Astrocyte of the cerebellum (primary cell): ENCODE measurements at regions not wholly inside any gene's neighbourhood (a gene's known extent, or its start where the extent isn't known, plus 50 kb on each side); places are given as distances from the start of the nearest gene placed in this dataset.

Experiments
- DNase-seq: peaks from one replicate; pipeline ENCODE4 v3.0.0-alpha.2; 2011; ENCODE audit warnings: low read depth
- H3K4me3 ChIP-seq: 2 replicates; pipeline ENCODE4 v1.5.1; 2011; ENCODE audit warnings: mild to moderate bottlenecking, low read depth, low read length, moderate library complexity
- CTCF ChIP-seq: IDR thresholded peaks from 2 replicates; pipeline ENCODE4 v1.5.1; 2012; ENCODE audit warnings: low read length, low read depth, moderate library complexity, mild to moderate bottlenecking; ENCODE audit errors: missing control alignments
- in situ Hi-C: cut with HindIII; loops from 2 replicates; pipeline ENCODE4 v1.10.0; 2017; ENCODE audit warnings: low sequenced_read_pairs

- TF ChIP-seq CTCF = no peak
- DNase-seq = no peak
- in situ Hi-C loops = no loop called here
- no peak overlapping the region for H3K4me3 ChIP-seq
Observed at GRCh38 chr6:87772597-87773530, 70.8 kb upstream of the AKIRIN2 start.

- TF ChIP-seq CTCF = no peak
- in situ Hi-C loops = no loop called here
- H3K4me3 ChIP-seq = no peak overlapping the region
- DNase-seq = no peak
Observed at GRCh38 chr6:87767478-87767877, 65.4 kb upstream of the AKIRIN2 start.

- H3K4me3 ChIP-seq = no peak overlapping the region
- in situ Hi-C loops = no loop called here
- TF ChIP-seq CTCF = no peak
- DNase-seq = no peak
Observed at GRCh38 chr6:87766211-87766610, 64.2 kb upstream of the AKIRIN2 start.

- no peak overlapping the region for H3K4me3 ChIP-seq
- no peak for TF ChIP-seq CTCF
- DNase-seq = no peak
- in situ Hi-C loops = no loop called here
Observed at GRCh38 chr6:87763901-87764300, 61.9 kb upstream of the AKIRIN2 start.

GRCh38 chr6:87763276-87763675 is 61.2 kb upstream of the AKIRIN2 start:
- H3K4me3 ChIP-seq = no peak overlapping the region
- DNase-seq = no peak
- no peak for TF ChIP-seq CTCF
- in situ Hi-C loops = no loop called here

GRCh38 chr6:87762116-87762515 is 60.1 kb upstream of the AKIRIN2 start:
- H3K4me3 ChIP-seq = no peak overlapping the region
- in situ Hi-C loops = no loop called here
- DNase-seq = no peak
- no peak for TF ChIP-seq CTCF
